SK-MEL-5 (cell line): ENCODE measurements at regions not wholly inside any gene's neighbourhood (a gene's known extent, or its start where the extent isn't known, plus 50 kb on each side); places are given as distances from the start of the nearest gene placed in this dataset.

Experiments
- DNase-seq: peaks from one replicate; pipeline ENCODE4 v3.0.0-alpha.2; 2016; ENCODE audit warnings: low read depth, low spot score
- in situ Hi-C: cut with HindIII; loops from 2 replicates; pipeline ENCODE4 v1.10.0; 2016; ENCODE audit warnings: low sequenced_read_pairs, high pct_unique_total_duplicates, low pct_unique_long_range_greater_than_20kb

- in situ Hi-C loops, result no loop called here
- DNase-seq, result peak; percentile 61
These were observed 138.2 kb downstream of the VAPA start for GRCh38 chr18:10051877-10052631.

- no peak for DNase-seq
- in situ Hi-C loops, result no loop called here
These were observed 139.1 kb downstream of the VAPA start for GRCh38 chr18:10052871-10053270.

DNA sequence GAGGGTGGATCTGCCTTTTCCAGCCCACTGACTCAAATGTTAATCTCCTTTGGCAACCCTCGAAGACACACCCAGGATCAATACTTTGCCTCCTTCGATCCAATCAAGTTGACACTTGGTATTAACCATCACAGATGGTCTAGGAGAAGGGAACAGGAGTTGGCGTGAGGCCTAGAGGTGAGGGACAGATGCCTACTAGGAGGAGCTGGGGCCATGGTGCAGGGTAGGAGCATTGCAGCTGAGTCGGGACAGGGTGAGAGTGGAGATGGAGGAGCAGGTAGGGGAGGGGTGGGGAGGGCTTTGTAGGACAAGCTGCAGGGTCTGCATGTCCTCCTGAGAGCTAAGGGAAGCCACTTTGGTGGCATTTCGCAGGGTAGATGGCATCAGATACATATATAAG is 140.0 kb downstream of the VAPA start:
- no peak for DNase-seq
- in situ Hi-C loops, result no loop called here

GRCh38 chr18:10054366-10054765 is 140.6 kb downstream of the VAPA start:
- no peak for DNase-seq
- in situ Hi-C loops, result no loop called here

GRCh38 chr18:10055125-10055750 is 141.4 kb downstream of the VAPA start:
- in situ Hi-C loops, result no loop called here
- no peak for DNase-seq

DNA sequence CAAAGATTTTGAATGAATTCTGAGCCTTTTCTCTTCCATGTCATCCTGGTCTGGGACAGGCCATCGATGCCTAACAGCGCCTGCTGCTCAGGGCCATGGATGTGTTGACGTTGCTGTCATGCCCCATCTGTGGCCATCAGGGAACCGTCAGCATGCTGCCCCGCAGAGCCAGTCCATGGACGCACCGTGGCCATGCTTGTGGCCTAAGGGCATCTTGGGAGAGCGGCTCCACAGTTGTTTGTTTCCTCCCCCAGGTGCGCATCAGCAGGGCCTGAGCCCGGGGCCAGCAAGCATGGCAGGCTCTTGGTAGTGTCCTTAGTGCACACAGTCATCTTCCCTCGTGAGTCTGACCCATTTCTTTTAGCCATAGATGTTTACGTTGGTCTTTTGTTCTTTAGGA is 142.7 kb downstream of the VAPA start:
- DNase-seq, result no peak
- in situ Hi-C loops, result no loop called here

DNA sequence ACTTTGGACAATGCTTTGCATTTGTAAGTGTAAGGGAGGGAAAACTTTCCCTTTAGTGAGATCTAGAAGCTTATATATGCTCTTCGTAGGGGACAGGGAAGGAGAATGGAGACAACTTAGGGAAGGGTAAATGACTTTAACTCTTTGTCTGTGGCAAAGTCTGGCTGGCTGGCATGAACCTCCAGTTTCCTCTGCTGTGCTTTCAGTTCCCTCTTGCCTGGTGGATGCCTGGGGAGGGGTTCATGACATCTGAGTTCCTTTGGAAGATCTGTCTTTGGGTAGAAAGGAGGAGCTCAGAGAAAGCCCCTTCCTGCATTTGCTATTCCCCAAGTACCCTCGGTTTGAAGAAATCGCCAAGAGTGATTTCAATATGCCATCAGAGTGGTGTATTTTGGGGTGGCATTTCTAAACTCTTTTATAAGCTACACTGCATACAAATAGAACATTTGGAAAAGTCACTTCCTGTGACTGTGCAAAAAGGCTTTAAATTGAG is 143.6 kb downstream of the VAPA start:
- in situ Hi-C loops, result no loop called here

DNA sequence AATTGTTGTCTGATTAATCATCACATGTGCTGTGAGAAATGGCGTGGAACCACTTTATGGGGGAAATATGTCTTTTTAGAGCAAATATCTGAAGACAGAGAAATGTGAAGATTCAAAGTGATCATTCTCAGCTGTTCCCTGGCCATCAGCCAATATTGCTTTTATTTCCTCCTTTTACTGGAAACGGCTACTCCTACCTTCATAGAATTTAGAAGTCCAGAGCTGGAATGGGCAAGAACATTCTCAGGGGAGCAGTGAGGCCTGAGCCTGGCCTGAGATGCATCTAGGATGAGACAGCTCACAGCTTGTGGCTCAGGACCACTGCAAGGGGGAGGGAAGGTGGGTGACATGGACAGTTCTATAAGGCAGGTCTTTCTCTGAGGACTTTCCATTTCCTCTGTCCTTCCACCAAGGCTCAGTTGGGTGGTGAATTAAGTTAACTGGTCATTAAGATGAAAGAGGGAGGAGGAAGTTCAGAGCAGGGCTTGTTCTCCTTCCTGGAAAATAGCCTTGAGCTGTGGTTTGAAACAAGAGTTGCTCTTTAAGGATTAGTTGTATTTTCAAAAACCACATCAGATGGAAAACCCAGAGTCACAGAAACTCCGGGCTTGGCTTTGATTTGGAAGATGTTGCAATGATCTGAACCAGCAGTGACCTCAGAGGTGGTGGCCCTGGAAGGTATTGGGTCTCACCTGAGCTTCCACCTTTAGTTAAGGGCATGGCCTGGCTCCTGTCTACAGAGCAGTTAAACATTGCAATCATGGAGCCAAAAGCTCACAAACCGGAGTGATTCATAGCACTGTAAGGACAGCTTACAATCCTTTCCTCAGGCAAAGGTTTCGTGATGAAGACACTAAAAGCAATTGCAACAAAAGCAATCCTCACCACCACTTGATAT is 144.3 kb downstream of the VAPA start:
- in situ Hi-C loops, result no loop called here
- DNase-seq, result no peak

More for the DNA sequence above, 143.6 kb downstream of the VAPA start:
- DNase-seq, result no peak

- in situ Hi-C loops, result no loop called here
- no peak for DNase-seq
These were observed 146.0 kb downstream of the VAPA start for GRCh38 chr18:10059610-10060468.

DNA sequence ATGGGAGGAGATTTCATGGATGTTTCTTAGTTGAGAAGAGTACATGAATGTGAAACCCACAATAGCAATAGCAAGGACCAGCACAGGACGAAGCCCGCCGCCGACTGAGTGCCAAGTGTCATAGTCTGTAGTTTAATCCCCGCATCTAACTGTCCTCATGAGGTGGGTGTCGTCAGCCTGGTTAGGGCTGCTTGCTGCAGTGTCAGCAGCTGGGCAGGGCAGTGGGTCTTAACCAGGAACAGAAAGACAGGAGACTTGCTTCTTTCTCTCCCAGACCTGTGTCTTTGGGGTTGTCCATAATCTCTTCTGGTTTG is 146.6 kb downstream of the VAPA start:
- DNase-seq, result no peak
- in situ Hi-C loops, result no loop called here

GRCh38 chr18:10060841-10061240 is 147.0 kb downstream of the VAPA start:
- in situ Hi-C loops, result no loop called here
- no peak for DNase-seq

- DNase-seq, result no peak
- in situ Hi-C loops, result no loop called here
These were observed 147.8 kb downstream of the VAPA start for GRCh38 chr18:10061566-10062140.

DNA sequence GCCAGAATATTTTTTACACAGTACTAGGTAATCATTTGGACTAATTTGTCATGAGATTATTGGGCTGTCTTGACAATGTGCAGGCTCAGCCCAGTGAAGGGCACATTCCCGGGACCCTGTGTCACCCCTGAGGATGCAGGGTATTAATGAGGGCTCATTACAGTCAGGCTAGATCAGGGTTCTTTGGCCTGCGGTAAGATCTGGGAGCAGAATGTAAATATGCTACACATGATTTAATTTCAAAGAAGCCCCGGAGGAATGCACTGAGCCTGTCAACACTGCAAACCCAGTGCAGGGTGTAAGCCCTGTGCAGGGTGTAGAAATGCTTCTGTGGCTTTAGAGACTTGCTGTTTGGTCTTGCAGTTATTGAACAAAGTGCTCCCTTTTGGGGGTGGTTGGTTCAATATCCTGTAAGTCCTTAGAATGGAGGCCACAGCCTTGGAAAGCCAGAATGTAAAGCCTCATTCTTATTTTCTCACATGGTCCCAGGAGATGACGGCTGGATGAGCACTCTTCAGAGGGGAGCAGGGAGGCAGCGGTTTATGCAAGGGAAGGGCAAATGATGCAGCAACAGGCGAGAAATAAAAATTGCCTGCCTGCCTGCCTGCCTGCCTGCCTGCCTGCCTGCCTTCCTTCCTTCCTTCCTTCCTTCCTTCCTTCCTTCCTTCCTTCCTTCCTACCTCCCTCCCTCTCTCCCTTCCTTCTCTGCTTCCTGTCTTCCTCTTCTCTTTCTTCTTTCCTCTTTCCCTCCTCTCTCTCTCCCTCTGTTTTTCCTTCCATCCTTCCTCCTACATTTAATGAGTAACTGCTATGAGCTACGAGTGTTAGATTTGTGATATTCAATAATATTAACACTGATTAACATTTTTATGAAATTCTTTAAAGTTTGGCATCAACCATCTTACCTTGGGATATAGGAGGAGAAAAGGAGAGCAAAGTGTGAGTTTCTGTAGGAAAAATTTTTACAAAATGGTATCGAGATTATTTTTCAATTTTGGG is 148.8 kb downstream of the VAPA start:
- no peak for DNase-seq
- in situ Hi-C loops, result no loop called here

- in situ Hi-C loops, result no loop called here
- DNase-seq, result no peak
These were observed 149.7 kb downstream of the VAPA start for GRCh38 chr18:10063489-10063888.

GRCh38 chr18:10064267-10064666 is 150.5 kb downstream of the VAPA start:
- in situ Hi-C loops, result no loop called here
- no peak for DNase-seq

DNA sequence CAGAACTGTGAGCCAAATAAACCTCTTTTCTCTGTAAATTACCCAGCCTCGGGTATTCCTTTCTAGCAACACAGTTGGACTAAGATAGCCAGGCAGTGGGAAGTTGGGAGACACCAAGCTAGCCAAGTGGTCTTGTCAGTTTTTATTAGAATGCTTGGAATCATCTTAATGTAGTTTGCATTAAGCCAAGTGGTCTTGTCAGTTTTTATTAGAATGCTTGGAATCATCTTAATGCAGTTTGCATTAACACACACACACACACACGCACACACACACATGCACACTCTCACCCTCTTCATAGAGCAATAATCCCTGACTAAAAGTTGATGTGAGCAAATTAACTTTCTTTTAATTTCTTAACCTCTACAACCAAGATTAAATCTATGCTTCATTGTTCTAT is 151.5 kb downstream of the VAPA start:
- no peak for DNase-seq
- in situ Hi-C loops, result no loop called here
